ENCODE measurements at regions not wholly inside any gene's neighbourhood (a gene's known extent, or its start where the extent isn't known, plus 50 kb on each side); places are given as distances from the start of the nearest gene placed in this dataset.

GRCh38 chr9:18353473-18353872 lies 120.5 kb upstream of the ADAMTSL1 start:
- no peak for DNase-seq

GRCh38 chr9:18357321-18357720 lies 116.6 kb upstream of the ADAMTSL1 start:
- DNase-seq, result no peak

- DNase-seq, result peak; percentile 64
These were observed 115.6 kb upstream of the ADAMTSL1 start for GRCh38 chr9:18358325-18358724.

- peak; percentile 91 for DNase-seq
These were observed 114.6 kb upstream of the ADAMTSL1 start for GRCh38 chr9:18359335-18359734.

- no peak for DNase-seq
These were observed 113.9 kb upstream of the ADAMTSL1 start for GRCh38 chr9:18360005-18360404.

- peak; percentile 50 for DNase-seq
These were observed 112.3 kb upstream of the ADAMTSL1 start for GRCh38 chr9:18361646-18362045.

- DNase-seq, result no peak
These were observed 111.8 kb upstream of the ADAMTSL1 start for GRCh38 chr9:18362166-18362565.

- peak; percentile 88 for DNase-seq
These were observed 110.9 kb upstream of the ADAMTSL1 start for GRCh38 chr9:18362901-18363685.

GRCh38 chr9:18365651-18366050 lies 108.3 kb upstream of the ADAMTSL1 start:
- no peak for DNase-seq

GRCh38 chr9:18366184-18366583 lies 107.8 kb upstream of the ADAMTSL1 start:
- no peak for DNase-seq

GRCh38 chr9:18368206-18368605 lies 105.7 kb upstream of the ADAMTSL1 start:
- DNase-seq, result peak; percentile 73

- DNase-seq, result no peak
These were observed 102.8 kb upstream of the ADAMTSL1 start for GRCh38 chr9:18371141-18371540.

- DNase-seq, result no peak
These were observed 102.3 kb upstream of the ADAMTSL1 start for GRCh38 chr9:18371621-18372020.

GRCh38 chr9:18379073-18379811 lies 94.7 kb upstream of the ADAMTSL1 start:
- DNase-seq, result peak; percentile 91

- no peak for DNase-seq
These were observed 91.7 kb upstream of the ADAMTSL1 start for GRCh38 chr9:18382243-18382642.

GRCh38 chr9:18384066-18384465 lies 89.9 kb upstream of the ADAMTSL1 start:
- DNase-seq, result no peak

- DNase-seq, result peak; percentile 84
These were observed 88.1 kb upstream of the ADAMTSL1 start for GRCh38 chr9:18385696-18386490.

GRCh38 chr9:18390393-18390792 lies 83.6 kb upstream of the ADAMTSL1 start:
- DNase-seq, result peak; percentile 65

- peak; percentile 94 for DNase-seq
These were observed 80.4 kb upstream of the ADAMTSL1 start for GRCh38 chr9:18393340-18394130.

GRCh38 chr9:18394847-18395351 lies 79.1 kb upstream of the ADAMTSL1 start:
- DNase-seq, result no peak

GRCh38 chr9:18396102-18396728 lies 77.7 kb upstream of the ADAMTSL1 start:
- DNase-seq, result peak; percentile 24

- DNase-seq, result no peak
These were observed 76.9 kb upstream of the ADAMTSL1 start for GRCh38 chr9:18397076-18397475.

Measured in fibroblast of skin of abdomen (primary cell).